ENCODE measurements at regions not wholly inside any gene's neighbourhood (a gene's known extent, or its start where the extent isn't known, plus 50 kb on each side); places are given as distances from the start of the nearest gene placed in this dataset.

- no peak overlapping the region for H3K27ac ChIP-seq
- H3K4me2 ChIP-seq: no peak overlapping the region
- H4K20me1 ChIP-seq (ENCODE audit: insufficient read depth): no peaks in the 10 kb centered on the region
- no peak overlapping the region for H2AFZ ChIP-seq (ENCODE audit: low read depth)
- no peak overlapping the region for H3K4me3 ChIP-seq (IDR thresholded peaks at IDR 0.05; ENCODE audit: insufficient read depth, low read depth, low read length)
- no peak overlapping the region for H3K9ac ChIP-seq
- no peak for TF ChIP-seq CTCF (conservative IDR thresholded peaks at IDR 0.05; ENCODE audit: low read depth, low read length)
- no peaks in the 10 kb centered on the region for H3K4me1 ChIP-seq (ENCODE audit: low read depth, poor library complexity, severe bottlenecking)
- H3K79me2 ChIP-seq (ENCODE audit: insufficient read depth, low read depth): no peaks in the 10 kb centered on the region
- H3K27me3 ChIP-seq (ENCODE audit: insufficient read depth, low read depth): no peaks in the 10 kb centered on the region
- H3K36me3 ChIP-seq (ENCODE audit: insufficient read depth): no peaks in the 10 kb centered on the region
These were observed 118.5 kb downstream of the KIF2B start for GRCh38 chr17:53941231-53941630.

DNA sequence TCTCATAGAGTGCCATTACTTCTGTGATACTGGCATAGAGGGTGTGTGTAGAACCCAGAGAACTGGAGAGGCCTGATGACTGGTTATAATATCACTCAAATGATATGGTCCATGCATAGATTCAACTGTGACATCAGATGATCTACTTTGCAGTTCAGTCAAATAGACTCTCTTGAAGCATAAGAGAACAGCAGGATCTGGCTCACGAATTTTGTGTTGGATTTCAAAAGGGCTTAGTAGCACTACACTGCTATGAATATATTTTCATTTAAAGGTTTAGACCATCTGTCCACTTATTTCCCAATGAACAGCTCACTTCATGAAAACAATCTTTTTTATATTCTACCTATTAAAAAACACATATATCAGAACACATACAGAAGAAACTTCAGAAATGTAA, 119.7 kb downstream of the KIF2B start:
- H3K79me2 ChIP-seq (ENCODE audit: insufficient read depth, low read depth): no peaks in the 10 kb centered on the region
- no peaks in the 10 kb centered on the region for H3K4me1 ChIP-seq (ENCODE audit: low read depth, poor library complexity, severe bottlenecking)
- no peak overlapping the region for H3K27ac ChIP-seq
- H3K27me3 ChIP-seq (ENCODE audit: insufficient read depth, low read depth): no peaks in the 10 kb centered on the region
- H4K20me1 ChIP-seq (ENCODE audit: insufficient read depth): no peaks in the 10 kb centered on the region
- H3K36me3 ChIP-seq (ENCODE audit: insufficient read depth): no peaks in the 10 kb centered on the region
- no peak overlapping the region for H2AFZ ChIP-seq (ENCODE audit: low read depth)
- H3K4me2 ChIP-seq: no peak overlapping the region
- no peak overlapping the region for H3K9ac ChIP-seq
- H3K4me3 ChIP-seq (IDR thresholded peaks at IDR 0.05; ENCODE audit: insufficient read depth, low read depth, low read length): no peak overlapping the region
- TF ChIP-seq CTCF (conservative IDR thresholded peaks at IDR 0.05; ENCODE audit: low read depth, low read length): no peak

DNA sequence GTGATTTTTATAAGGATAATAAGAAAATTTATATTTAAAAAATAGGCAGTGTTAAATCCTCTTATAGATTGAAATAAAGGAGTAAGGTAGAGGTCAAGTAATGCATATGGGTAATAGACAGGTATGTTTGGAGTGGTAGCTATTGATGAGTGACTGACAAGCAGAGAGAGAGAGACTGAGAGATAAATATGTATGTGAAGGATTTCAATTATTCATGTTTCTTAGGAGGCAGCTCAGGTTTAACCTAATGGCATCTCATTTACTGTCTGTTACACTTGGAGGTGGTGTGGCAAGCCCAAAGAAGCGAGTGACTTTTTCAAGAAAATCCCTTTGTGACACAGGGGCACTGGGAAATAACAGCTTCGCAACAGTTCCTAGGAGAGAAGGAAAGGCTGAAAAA, 120.2 kb downstream of the KIF2B start:
- Histone ChIP-seq H3K4me2 (no peak overlapping the region), H3K79me2 (ENCODE audit: insufficient read depth, low read depth) (no peaks in the 10 kb centered on the region), H3K9ac (no peak overlapping the region), H4K20me1 (ENCODE audit: insufficient read depth) (no peaks in the 10 kb centered on the region), H3K4me1 (ENCODE audit: low read depth, poor library complexity, severe bottlenecking) (no peaks in the 10 kb centered on the region), H3K27ac (no peak overlapping the region), H2AFZ (ENCODE audit: low read depth) (no peak overlapping the region), H3K27me3 (ENCODE audit: insufficient read depth, low read depth) (no peaks in the 10 kb centered on the region), H3K4me3 (IDR thresholded peaks at IDR 0.05; ENCODE audit: insufficient read depth, low read depth, low read length) (no peak overlapping the region), H3K36me3 (ENCODE audit: insufficient read depth) (no peaks in the 10 kb centered on the region)
- no peak for TF ChIP-seq CTCF (conservative IDR thresholded peaks at IDR 0.05; ENCODE audit: low read depth, low read length)

- H4K20me1 ChIP-seq (ENCODE audit: insufficient read depth): no peaks in the 10 kb centered on the region
- no peak overlapping the region for H3K27ac ChIP-seq
- TF ChIP-seq CTCF (conservative IDR thresholded peaks at IDR 0.05; ENCODE audit: low read depth, low read length): no peak
- no peak overlapping the region for H3K9ac ChIP-seq
- H2AFZ ChIP-seq (ENCODE audit: low read depth): no peak overlapping the region
- no peak overlapping the region for H3K4me3 ChIP-seq (IDR thresholded peaks at IDR 0.05; ENCODE audit: insufficient read depth, low read depth, low read length)
- no peaks in the 10 kb centered on the region for H3K79me2 ChIP-seq (ENCODE audit: insufficient read depth, low read depth)
- no peaks in the 10 kb centered on the region for H3K36me3 ChIP-seq (ENCODE audit: insufficient read depth)
- H3K27me3 ChIP-seq (ENCODE audit: insufficient read depth, low read depth): no peaks in the 10 kb centered on the region
- H3K4me2 ChIP-seq: no peak overlapping the region
- H3K4me1 ChIP-seq (ENCODE audit: low read depth, poor library complexity, severe bottlenecking): no peaks in the 10 kb centered on the region
These were observed 125.6 kb downstream of the KIF2B start for GRCh38 chr17:53948323-53948722.

All from KMS-11 (cell line).